KMS-11 (cell line): ENCODE measurements at regions not wholly inside any gene's neighbourhood (a gene's known extent, or its start where the extent isn't known, plus 50 kb on each side); places are given as distances from the start of the nearest gene placed in this dataset.

ENCODE experiments used
- H2AFZ ChIP-seq: fragments of 200-600 bp; sonication (generic); 2 replicates; pipeline ENCODE4 v1.6.1; 2016; ENCODE audit warnings: antibody characterized with exemption, mixed run types, low read depth
- H3K27ac ChIP-seq: fragments of 200-600 bp; sonication (generic); 2 replicates; pipeline ENCODE4 v1.6.1; 2016; ENCODE audit warnings: mild to moderate bottlenecking, mixed run types
- H3K27me3 ChIP-seq: fragments of 200-600 bp; sonication (generic); 2 replicates; pipeline ENCODE4 v1.6.1; 2017; ENCODE audit warnings: mild to moderate bottlenecking, low read depth, mixed run types, moderate library complexity; ENCODE audit not compliant: insufficient read depth
- H3K36me3 ChIP-seq: fragments of 200-600 bp; sonication (generic); 2 replicates; pipeline ENCODE4 v1.6.1; 2017; ENCODE audit warnings: mild to moderate bottlenecking, mixed run types; ENCODE audit not compliant: insufficient read depth
- H3K4me1 ChIP-seq: fragments of 200-600 bp; sonication (generic); 2 replicates; pipeline ENCODE4 v1.6.1; 2016; ENCODE audit warnings: mild to moderate bottlenecking, low read depth, mixed run types; ENCODE audit not compliant: poor library complexity, severe bottlenecking
- H3K4me2 ChIP-seq: fragments of 200-600 bp; sonication (generic); 2 replicates; pipeline ENCODE4 v1.7.0; 2016; ENCODE audit warnings: mild to moderate bottlenecking, mixed run types
- H3K4me3 ChIP-seq: fragments of 200-600 bp; sonication (generic); IDR thresholded peaks from 2 replicates; pipeline ENCODE4 v1.6.1; 2017; ENCODE audit warnings: low read depth, low read length, mixed read lengths; ENCODE audit not compliant: insufficient read depth
- H3K79me2 ChIP-seq: fragments of 200-600 bp; sonication (generic); 2 replicates; pipeline ENCODE4 v1.6.1; 2016; ENCODE audit warnings: low read depth, mixed run types; ENCODE audit not compliant: insufficient read depth
- H3K9ac ChIP-seq: fragments of 200-600 bp; sonication (generic); 2 replicates; pipeline ENCODE4 v1.6.1; 2016; ENCODE audit warnings: mild to moderate bottlenecking, mixed run types
- H4K20me1 ChIP-seq: fragments of 200-600 bp; sonication (generic); 2 replicates; pipeline ENCODE4 v1.6.1; 2016; ENCODE audit warnings: mild to moderate bottlenecking, mixed run types; ENCODE audit not compliant: insufficient read depth
- CTCF ChIP-seq: fragments of 200-600 bp; sonication (generic); conservative IDR thresholded peaks from 2 replicates; pipeline ENCODE4 v1.6.1; 2017; ENCODE audit warnings: low read depth, mild to moderate bottlenecking, antibody characterized with exemption, low read length, moderate library complexity, mixed read lengths

DNA sequence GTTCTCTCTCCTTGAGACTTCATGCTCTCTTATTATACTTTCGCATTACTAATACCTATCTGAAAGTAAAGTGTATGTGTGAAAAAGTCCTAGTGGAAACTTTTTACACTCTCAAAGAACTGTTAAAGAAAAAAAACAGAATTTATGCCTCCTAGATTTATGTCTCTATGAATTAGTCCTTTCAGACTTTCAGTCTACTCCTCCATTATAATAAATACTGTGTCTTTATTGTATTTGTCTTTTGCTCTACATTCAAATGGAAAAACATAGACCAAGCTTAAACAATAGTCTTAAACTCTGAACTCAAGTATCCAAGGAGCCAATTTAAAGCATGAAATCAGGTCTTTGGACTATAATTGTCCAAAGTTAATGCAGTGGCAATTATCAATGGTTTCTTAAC, 1449.0 kb downstream of the PLA2G4A start:
- no peak overlapping the region for H2AFZ ChIP-seq
- no peak for TF ChIP-seq CTCF
- no peak overlapping the region for H3K9ac ChIP-seq
- H4K20me1 ChIP-seq = no peaks in the 10 kb centered on the region
- H3K4me2 ChIP-seq = no peak overlapping the region
- no peaks in the 10 kb centered on the region for H3K36me3 ChIP-seq
- no peak overlapping the region for H3K27ac ChIP-seq
- no peaks in the 10 kb centered on the region for H3K27me3 ChIP-seq
- H3K4me1 ChIP-seq = no peaks in the 10 kb centered on the region
- H3K4me3 ChIP-seq = no peak overlapping the region
- H3K79me2 ChIP-seq = no peaks in the 10 kb centered on the region

DNA sequence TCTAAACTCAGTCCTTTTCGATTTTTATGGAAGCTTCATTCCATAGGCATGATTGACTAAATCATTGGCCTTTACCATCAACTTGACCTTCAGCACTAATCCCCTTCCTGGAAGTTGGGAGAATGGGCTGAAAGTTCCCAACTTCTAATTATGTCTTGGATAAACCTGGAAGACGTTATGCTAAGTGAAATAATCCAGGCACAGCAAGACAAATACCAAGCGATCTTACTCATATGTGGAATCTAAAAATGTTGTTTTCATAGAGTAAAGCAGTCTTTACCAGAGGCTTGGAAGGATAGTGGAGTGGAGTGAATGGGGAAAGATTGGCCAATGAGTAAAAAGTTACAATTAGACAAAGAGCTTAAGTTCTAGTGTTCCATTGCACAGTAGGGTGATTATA, 1453.2 kb downstream of the PLA2G4A start:
- H3K4me2 ChIP-seq = no peak overlapping the region
- no peaks in the 10 kb centered on the region for H3K36me3 ChIP-seq
- TF ChIP-seq CTCF = no peak
- no peak overlapping the region for H2AFZ ChIP-seq
- no peak overlapping the region for H3K4me3 ChIP-seq
- H3K4me1 ChIP-seq = no peaks in the 10 kb centered on the region
- H4K20me1 ChIP-seq = no peaks in the 10 kb centered on the region
- no peak overlapping the region for H3K27ac ChIP-seq
- H3K79me2 ChIP-seq = no peaks in the 10 kb centered on the region
- no peak overlapping the region for H3K9ac ChIP-seq
- H3K27me3 ChIP-seq = no peaks in the 10 kb centered on the region

- Histone ChIP-seq H3K79me2 (no peaks in the 10 kb centered on the region), H3K27me3 (no peaks in the 10 kb centered on the region), H2AFZ (no peak overlapping the region), H3K4me2 (no peak overlapping the region), H3K4me3 (no peak overlapping the region), H3K36me3 (no peaks in the 10 kb centered on the region), H4K20me1 (no peaks in the 10 kb centered on the region; the same call in 1 of the 2 replicates), H3K4me1 (no peaks in the 10 kb centered on the region), H3K9ac (no peak overlapping the region), H3K27ac (no peak overlapping the region)
- TF ChIP-seq CTCF = no peak
Measured at GRCh38 chr1:188295157-188295556, 1466.4 kb downstream of the PLA2G4A start.

GRCh38 chr1:188302746-188303145, 1474.0 kb downstream of the PLA2G4A start:
- Histone ChIP-seq H3K9ac (no peak overlapping the region), H4K20me1 (no peaks in the 10 kb centered on the region), H3K36me3 (no peaks in the 10 kb centered on the region), H3K4me2 (no peak overlapping the region), H2AFZ (no peak overlapping the region), H3K27ac (no peak overlapping the region), H3K4me3 (no peak overlapping the region), H3K27me3 (no peaks in the 10 kb centered on the region), H3K79me2 (no peaks in the 10 kb centered on the region), H3K4me1 (no peaks in the 10 kb centered on the region)
- TF ChIP-seq CTCF = no peak
